Aorta (tissue), 5 donors: ENCODE measurements at regions not wholly inside any gene's neighbourhood (a gene's known extent, or its start where the extent isn't known, plus 50 kb on each side); places are given as distances from the start of the nearest gene placed in this dataset.
"Not testable (repeated sequence)": the region's sequence is repeated elsewhere in the genome, so short reads cannot be mapped to it uniquely, and the experiment has no call there.

Experiments used
- ATAC-seq: fragments of 200-7000 bp; cut with Tn5 transposase; one replicate; pipeline ENCODE4 v1.9.1; 2022; ENCODE audit warnings: moderate library complexity; ENCODE audit not compliant: low FRiP score
- DNase-seq, 2 donors: peaks; one replicate each; pipeline ENCODE4 v3.0.0-alpha.2; 2020
- H3K27ac ChIP-seq, 2 donors: one replicate each; pipeline ENCODE4 v1.5.1; 2013; ENCODE audit warnings: low read length in 2 of 2, mild to moderate bottlenecking in 2 of 2, moderate library complexity in 2 of 2, control low read depth in 1 of 2, inconsistent platforms in 1 of 2, low read depth in 1 of 2
- H3K27me3 ChIP-seq, 2 donors: one replicate each; pipeline ENCODE4 v1.6.1; 2013; ENCODE audit warnings: control low read depth in 1 of 2, low read length in 1 of 2, mild to moderate bottlenecking in 1 of 2, moderate library complexity in 1 of 2; ENCODE audit not compliant: insufficient read depth in 2 of 2, control insufficient read depth in 1 of 2
- H3K36me3 ChIP-seq, 2 donors: one replicate each; pipeline ENCODE4 v1.6.1; 2013; ENCODE audit warnings: control low read depth in 1 of 2, low read length in 1 of 2, mild to moderate bottlenecking in 1 of 2; ENCODE audit not compliant: insufficient read depth in 2 of 2, control insufficient read depth in 1 of 2
- H3K4me1 ChIP-seq, 2 donors: one replicate each; pipeline ENCODE4 v1.6.1; 2013; ENCODE audit warnings: low read length in 2 of 2, control low read depth in 1 of 2, mild to moderate bottlenecking in 1 of 2, moderate library complexity in 1 of 2; ENCODE audit not compliant: insufficient read depth in 2 of 2, control insufficient read depth in 1 of 2
- H3K4me3 ChIP-seq, 2 donors: one replicate each; pipeline ENCODE4 v1.5.1; 2013; ENCODE audit warnings: low read length in 2 of 2, control low read depth in 1 of 2, mild to moderate bottlenecking in 1 of 2
- H3K9me3 ChIP-seq: one replicate; pipeline ENCODE4 v1.6.1; 2013; ENCODE audit warnings: mild to moderate bottlenecking, low read length; ENCODE audit not compliant: control insufficient read depth
- WGBS, 2 donors: extraction: QIAGEN DNeasy Blood & Tissue Kit; methylation state at CpG; one replicate each; pipeline ENCODE4 v1.1.7; 2013; 5-methylcytosine and 5-hydroxymethylcytosine counted together
- intact Hi-C, 2 donors: fragments of 100-400 bp; cut with DNase I; formaldehyde crosslinking; loops; one replicate each; pipeline versions ENCODE4 v1.14.2 to v1.15.0; 2022
- donor health status: healthy with polysubstance abuse.
- donor health status: Bipolar disorder and iron deficiency.
- donor health status: DM: no; HTN: no; CAD: no.
- donor health status: DM: no; HTN: no; CAD: no.
- donor health status: DM: yes; HTN: yes; CAD: no.

GRCh38 chr11:15365286-15365685 is 250.6 kb downstream of the INSC start:
- H3K4me1 ChIP-seq, H3K4me3 ChIP-seq, H3K9me3 ChIP-seq, DNase-seq, H3K27me3 ChIP-seq, H3K36me3 ChIP-seq, intact Hi-C loops, H3K27ac ChIP-seq, ATAC-seq: not testable (repeated sequence)
- WGBS, 2 donors, result 74 to 81% methylated on average over 5 of the region's 5 CpGs

GRCh38 chr11:15367695-15368094 is 253.0 kb downstream of the INSC start:
- Histone ChIP-seq H3K27ac (no peak overlapping the region), H3K4me3 (no peak overlapping the region), H3K36me3 (no peaks in the 10 kb centered on the region), H3K9me3 (no peaks in the 10 kb centered on the region), H3K27me3 (no peaks in the 10 kb centered on the region), H3K4me1 (no peaks in the 10 kb centered on the region)
- ATAC-seq, result no peak
- DNase-seq, result no peak
- intact Hi-C loops, result no loop called here
- WGBS, 2 donors, result 25 to 28% methylated on average over 6 of the region's 6 CpGs

- intact Hi-C loops, result no loop called here
- Histone ChIP-seq H3K9me3 (no peaks in the 10 kb centered on the region), H3K27ac (no peak overlapping the region), H3K36me3 (no peaks in the 10 kb centered on the region), H3K27me3 (no peaks in the 10 kb centered on the region), H3K4me3 (no peak overlapping the region), H3K4me1 (no peaks in the 10 kb centered on the region)
- DNase-seq (no peak), ATAC-seq (no peak)
- 79 to 80% methylated on average over 5 of the region's 5 CpGs for WGBS, 2 donors
Observed at GRCh38 chr11:15370495-15371147, 255.9 kb downstream of the INSC start.

GRCh38 chr11:15371533-15371932 is 256.8 kb downstream of the INSC start:
- ATAC-seq (no peak), DNase-seq (no peak)
- 61 to 67% methylated on average over 1 of the region's 1 CpG for WGBS, 2 donors
- Histone ChIP-seq H3K27me3 (no peaks in the 10 kb centered on the region), H3K9me3 (no peaks in the 10 kb centered on the region), H3K27ac (no peak overlapping the region), H3K4me1 (no peaks in the 10 kb centered on the region), H3K36me3 (no peaks in the 10 kb centered on the region), H3K4me3 (no peak overlapping the region)
- intact Hi-C loops, result no loop called here

GRCh38 chr11:15374418-15374817 is 259.7 kb downstream of the INSC start:
- 75 to 90% methylated on average over 2 of the region's 2 CpGs for WGBS, 2 donors
- Histone ChIP-seq H3K36me3 (no peaks in the 10 kb centered on the region), H3K4me1 (no peaks in the 10 kb centered on the region), H3K27me3 (no peaks in the 10 kb centered on the region), H3K4me3 (no peak overlapping the region), H3K9me3 (no peaks in the 10 kb centered on the region), H3K27ac (no peak overlapping the region)
- DNase-seq (no peak), ATAC-seq (no peak)
- intact Hi-C loops, result no loop called here

GRCh38 chr11:15378941-15379340 is 264.2 kb downstream of the INSC start:
- Histone ChIP-seq H3K27me3 (no peaks in the 10 kb centered on the region), H3K4me3 (no peak overlapping the region), H3K27ac (no peak overlapping the region), H3K36me3 (no peaks in the 10 kb centered on the region), H3K4me1 (no peaks in the 10 kb centered on the region), H3K9me3 (no peaks in the 10 kb centered on the region)
- 86% methylated on average over 2 of the region's 2 CpGs for WGBS, 2 donors
- intact Hi-C loops, result no loop called here
- DNase-seq (no peak), ATAC-seq (peak; percentile 49)

GRCh38 chr11:15379483-15379882 is 264.8 kb downstream of the INSC start:
- Histone ChIP-seq H3K36me3 (no peaks in the 10 kb centered on the region), H3K27ac (no peak overlapping the region), H3K9me3 (no peaks in the 10 kb centered on the region), H3K4me3 (no peak overlapping the region), H3K27me3 (no peaks in the 10 kb centered on the region), H3K4me1 (no peaks in the 10 kb centered on the region)
- intact Hi-C loops, result no loop called here
- WGBS, 2 donors, result 73 to 75% methylated on average over 4 of the region's 4 CpGs
- DNase-seq, result no peak
- ATAC-seq, result no peak

- WGBS, 2 donors, result 33 to 48% methylated on average over 1 of the region's 1 CpG
- intact Hi-C loops, result no loop called here
- H3K36me3 ChIP-seq, result no peaks in the 10 kb centered on the region
- H3K9me3 ChIP-seq, result no peaks in the 10 kb centered on the region
- no peaks in the 10 kb centered on the region for H3K27me3 ChIP-seq
- H3K4me3 ChIP-seq, result no peak overlapping the region
- DNase-seq (no peak), ATAC-seq (no peak)
- no peaks in the 10 kb centered on the region for H3K4me1 ChIP-seq
- H3K27ac ChIP-seq, result no peak overlapping the region
Observed at GRCh38 chr11:15390857-15391256, 276.1 kb downstream of the INSC start.

- Histone ChIP-seq H3K9me3 (peaks cover 1% of the 10 kb centered on the region), H3K36me3 (no peaks in the 10 kb centered on the region), H3K4me3 (no peak overlapping the region), H3K27me3 (no peaks in the 10 kb centered on the region), H3K27ac (no peak overlapping the region), H3K4me1 (no peaks in the 10 kb centered on the region)
- 70 to 75% methylated on average over 2 of the region's 2 CpGs for WGBS, 2 donors
- intact Hi-C loops, result no loop called here
- ATAC-seq (no peak), DNase-seq (no peak)
Observed at GRCh38 chr11:15396778-15397177, 282.1 kb downstream of the INSC start.
